H9 (cell line): ENCODE measurements at regions not wholly inside any gene's neighbourhood (a gene's known extent, or its start where the extent isn't known, plus 50 kb on each side); places are given as distances from the start of the nearest gene placed in this dataset.

ENCODE experiments used
- DNase-seq: peaks from one replicate; pipeline ENCODE4 v3.0.0-alpha.2; 2017
- H2AFZ ChIP-seq: one replicate; pipeline ENCODE4 v1.6.1; 2013; ENCODE audit warnings: mild to moderate bottlenecking, low read length, control low read depth, moderate library complexity
- H2AK5ac ChIP-seq: 2 replicates; pipeline ENCODE4 v1.6.1; 2013; ENCODE audit warnings: low read length, control low read depth, mixed read lengths; ENCODE audit not compliant: insufficient read length
- H2BK120ac ChIP-seq: one replicate; pipeline ENCODE4 v1.6.1; 2013; ENCODE audit warnings: low read depth, mild to moderate bottlenecking, low read length, control low read depth, inconsistent platforms; ENCODE audit not compliant: poor library complexity, severe bottlenecking
- H2BK12ac ChIP-seq: 2 replicates; pipeline ENCODE4 v1.6.1; 2013; ENCODE audit warnings: low read length, control low read depth, mixed read lengths, low read depth; ENCODE audit not compliant: insufficient read length
- H2BK15ac ChIP-seq: 2 replicates; pipeline ENCODE4 v1.6.1; 2013; ENCODE audit warnings: low read depth, low read length, control low read depth
- H2BK20ac ChIP-seq: one replicate; pipeline ENCODE4 v1.6.1; 2013; ENCODE audit warnings: low read depth, mild to moderate bottlenecking, low read length, control low read depth, inconsistent platforms; ENCODE audit not compliant: poor library complexity, severe bottlenecking
- H2BK5ac ChIP-seq: 2 replicates; pipeline ENCODE4 v1.6.1; 2013; ENCODE audit warnings: low read length, control low read depth, mixed read lengths; ENCODE audit not compliant: insufficient read length
- H3K14ac ChIP-seq: 2 replicates; pipeline ENCODE4 v1.6.1; 2013; ENCODE audit warnings: low read length, control low read depth; ENCODE audit not compliant: insufficient read depth
- H3K18ac ChIP-seq: 2 replicates; pipeline ENCODE4 v1.6.1; 2013; ENCODE audit warnings: low read depth, mild to moderate bottlenecking, mixed read lengths, low read length, control low read depth; ENCODE audit not compliant: insufficient read length
- H3K23ac ChIP-seq: 2 replicates; pipeline ENCODE4 v1.6.1; 2013; ENCODE audit warnings: low read length, control low read depth, mixed read lengths, low read depth; ENCODE audit not compliant: insufficient read length
- H3K23me2 ChIP-seq: 2 replicates; pipeline ENCODE4 v1.6.1; 2013; ENCODE audit warnings: low read depth, mild to moderate bottlenecking, mixed read lengths, low read length, control low read depth; ENCODE audit not compliant: insufficient read length, poor library complexity, severe bottlenecking
- H3K27ac ChIP-seq: 2 replicates; pipeline ENCODE4 v1.5.1; 2013; ENCODE audit warnings: low read length, control low read depth, mixed read lengths, low read depth; ENCODE audit not compliant: insufficient read length
- H3K27me3 ChIP-seq: 2 replicates; pipeline ENCODE4 v1.6.1; 2013; ENCODE audit warnings: low read length, control low read depth, inconsistent platforms; ENCODE audit not compliant: insufficient read depth
- H3K4ac ChIP-seq: 2 replicates; pipeline ENCODE4 v1.6.1; 2013; ENCODE audit warnings: low read depth, mild to moderate bottlenecking, control low read depth, inconsistent platforms, low read length, moderate library complexity
- H3K4me1 ChIP-seq: 2 replicates; pipeline ENCODE4 v1.6.1; 2013; ENCODE audit warnings: low read length, control low read depth, inconsistent platforms; ENCODE audit not compliant: insufficient read depth
- H3K4me2 ChIP-seq: 2 replicates; pipeline ENCODE4 v1.6.1; 2013; ENCODE audit warnings: low read length, control low read depth, mixed read lengths; ENCODE audit not compliant: insufficient read length, insufficient read depth
- H3K56ac ChIP-seq: 2 replicates; pipeline ENCODE4 v1.6.1; 2013; ENCODE audit warnings: low read depth, mild to moderate bottlenecking, mixed read lengths, low read length, control low read depth; ENCODE audit not compliant: insufficient read length
- H3K79me1 ChIP-seq: 2 replicates; pipeline ENCODE4 v1.6.1; 2013; ENCODE audit warnings: low read depth, mild to moderate bottlenecking, moderate library complexity, low read length, control low read depth, inconsistent platforms; ENCODE audit not compliant: insufficient read depth, poor library complexity, severe bottlenecking
- H3K79me2 ChIP-seq: 2 replicates; pipeline ENCODE4 v1.6.1; 2013; ENCODE audit warnings: low read length, control low read depth, inconsistent platforms; ENCODE audit not compliant: insufficient read depth
- H3K9ac ChIP-seq: 2 replicates; pipeline ENCODE4 v1.6.1; 2013; ENCODE audit warnings: low read length, control low read depth, mixed read lengths; ENCODE audit not compliant: insufficient read length; ENCODE audit errors: extremely low read depth
- H3K9me3 ChIP-seq: one replicate; pipeline ENCODE4 v1.6.1; 2013; ENCODE audit warnings: low read depth, low read length, inconsistent platforms; ENCODE audit not compliant: control insufficient read depth
- H3T11ph ChIP-seq: one replicate; pipeline ENCODE4 v1.6.1; 2013; ENCODE audit warnings: mild to moderate bottlenecking, low read length, control low read depth, inconsistent platforms
- H4K20me1 ChIP-seq: one replicate; pipeline ENCODE4 v1.6.1; 2013; ENCODE audit not compliant: control insufficient read depth, insufficient read length, insufficient read depth
- H4K5ac ChIP-seq: 2 replicates; pipeline ENCODE4 v1.6.1; 2013; ENCODE audit warnings: low read depth, mild to moderate bottlenecking, mixed read lengths, low read length, control low read depth; ENCODE audit not compliant: insufficient read length
- H4K8ac ChIP-seq: replicated peaks from 2 replicates; pipeline ENCODE4 v1.6.1; 2013; ENCODE audit warnings: low read length, control low read depth, mixed read lengths, low read depth; ENCODE audit not compliant: insufficient read length
- H4K91ac ChIP-seq: 2 replicates; pipeline ENCODE4 v1.6.1; 2013; ENCODE audit warnings: low read depth, mild to moderate bottlenecking, moderate library complexity, mixed read lengths, low read length, control low read depth; ENCODE audit not compliant: insufficient read length
- H3K27ac Mint-ChIP-seq, 3 experiments: 2 replicates in 2 of 3; 3 replicates in 1 of 3; pipeline ENCODE4 v1.8.0; 2020 to 2021; ENCODE audit warnings: mixed read lengths in 3 of 3, mild to moderate bottlenecking in 1 of 3, moderate library complexity in 1 of 3
- H3K27me3 Mint-ChIP-seq: 2 replicates; pipeline ENCODE4 v1.8.0; 2021; ENCODE audit warnings: low read depth, mild to moderate bottlenecking, moderate library complexity, mixed read lengths
- H3K36me3 Mint-ChIP-seq, 3 experiments: 2 replicates in 2 of 3; 3 replicates in 1 of 3; pipeline ENCODE4 v1.8.0; 2020 to 2021; ENCODE audit warnings: low read depth in 3 of 3, mixed read lengths in 3 of 3; ENCODE audit not compliant: insufficient read depth in 1 of 3
- H3K4me1 Mint-ChIP-seq, 2 experiments: 2 replicates each; pipeline ENCODE4 v1.8.0; 2020; ENCODE audit warnings: mixed read lengths in 2 of 2
- H3K4me3 Mint-ChIP-seq, 2 experiments: 2 replicates in 1 of 2; 3 replicates in 1 of 2; pipeline ENCODE4 v1.8.0; 2020 to 2021; ENCODE audit warnings: mild to moderate bottlenecking in 2 of 2, mixed read lengths in 2 of 2, moderate library complexity in 1 of 2
- H3K9me3 Mint-ChIP-seq, 2 experiments: 2 replicates in 1 of 2; 3 replicates in 1 of 2; pipeline ENCODE4 v1.8.0; 2020; ENCODE audit warnings: mild to moderate bottlenecking in 2 of 2, mixed read lengths in 2 of 2, moderate library complexity in 1 of 2
- WGBS: extraction: QIAGEN DNeasy Blood & Tissue Kit; methylation state at CpG from one replicate; pipeline ENCODE4 v1.1.7; 2013; ENCODE audit warnings: missing lambda C conversion rate, low lambda C conversion rate, mixed read lengths; ENCODE audit not compliant: insufficient read length; ENCODE audit errors: extremely low coverage; 5-methylcytosine and 5-hydroxymethylcytosine counted together
- TF ChIP-seq, protein P1 (sequence below): fragments of 200-600 bp; sonication (generic); conservative IDR thresholded peaks from 3 replicates; pipeline ENCODE4 v1.8.0; 2021; ENCODE audit warnings: antibody characterized with exemption, mild to moderate bottlenecking

DNA sequence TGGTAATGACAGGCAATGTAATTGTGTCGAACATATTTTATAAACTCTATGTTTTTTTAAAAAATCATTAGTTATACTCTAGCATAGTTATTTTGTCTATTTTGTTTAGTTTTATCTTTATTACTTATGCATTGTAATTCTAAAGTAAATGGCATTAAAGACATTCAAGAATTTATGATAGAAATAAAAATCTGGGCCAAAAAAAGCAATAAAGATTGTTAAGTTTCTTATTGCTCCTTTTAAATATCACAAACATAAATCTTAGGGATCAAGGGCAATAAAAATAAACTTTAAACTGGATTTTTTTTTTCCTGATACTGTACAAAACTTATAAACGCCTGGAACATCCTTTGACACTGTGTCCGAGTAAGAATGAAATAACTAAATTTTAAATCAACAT lies 931.5 kb upstream of the EYS start:
- H3K27me3 Mint-ChIP-seq: no peaks in the 10 kb centered on the region
- H3K9me3 Mint-ChIP-seq: peaks cover 14 to 18% of the 10 kb centered on the region in 2 experiments; a peak in 4 of 5 replicates

More for the DNA sequence above, 931.5 kb upstream of the EYS start:
- H3K79me1 ChIP-seq: no peaks in the 10 kb centered on the region
- H3K14ac ChIP-seq: no peak overlapping the region
- H2BK120ac ChIP-seq: no peak overlapping the region
- peaks cover 0 to 2% (median under 1%) of the 10 kb centered on the region in 3 experiments; a peak in 3 of 7 replicates for H3K36me3 Mint-ChIP-seq
- no peak overlapping the region for H2BK20ac ChIP-seq
- H2BK5ac ChIP-seq: no peak overlapping the region
- H2AFZ ChIP-seq: no peak overlapping the region
- WGBS: no CpG with 5 or more reads among the region's 3 CpGs
- no peaks in the 10 kb centered on the region for H4K20me1 ChIP-seq
- no peaks in the 10 kb centered on the region for H3K79me2 ChIP-seq
- H3K23me2 ChIP-seq: no peaks in the 10 kb centered on the region
- H3K18ac ChIP-seq: no peak overlapping the region
- H3K4me1 Mint-ChIP-seq: no peaks in the 10 kb centered on the region
- no peak overlapping the region for H2AK5ac ChIP-seq
- H4K8ac ChIP-seq: no peak overlapping the region
- H4K91ac ChIP-seq: no peak overlapping the region
- no peak overlapping the region for H2BK15ac ChIP-seq
- H3K4ac ChIP-seq: no peak overlapping the region
- no peak overlapping the region for H3K4me2 ChIP-seq
- H3K27me3 ChIP-seq: no peaks in the 10 kb centered on the region
- no peaks in the 10 kb centered on the region for H3K4me1 ChIP-seq
- H3K27ac Mint-ChIP-seq: no peak overlapping the region
- H3K9ac ChIP-seq: no peak overlapping the region
- H3K9me3 ChIP-seq: no peaks in the 10 kb centered on the region
- H3K4me3 Mint-ChIP-seq: no peak overlapping the region
- H3T11ph ChIP-seq: no peak overlapping the region
- no peak for DNase-seq
- no peak overlapping the region for H3K27ac ChIP-seq
- H4K5ac ChIP-seq: no peak overlapping the region
- no peak overlapping the region for H2BK12ac ChIP-seq
- TF ChIP-seq, protein P1, sequence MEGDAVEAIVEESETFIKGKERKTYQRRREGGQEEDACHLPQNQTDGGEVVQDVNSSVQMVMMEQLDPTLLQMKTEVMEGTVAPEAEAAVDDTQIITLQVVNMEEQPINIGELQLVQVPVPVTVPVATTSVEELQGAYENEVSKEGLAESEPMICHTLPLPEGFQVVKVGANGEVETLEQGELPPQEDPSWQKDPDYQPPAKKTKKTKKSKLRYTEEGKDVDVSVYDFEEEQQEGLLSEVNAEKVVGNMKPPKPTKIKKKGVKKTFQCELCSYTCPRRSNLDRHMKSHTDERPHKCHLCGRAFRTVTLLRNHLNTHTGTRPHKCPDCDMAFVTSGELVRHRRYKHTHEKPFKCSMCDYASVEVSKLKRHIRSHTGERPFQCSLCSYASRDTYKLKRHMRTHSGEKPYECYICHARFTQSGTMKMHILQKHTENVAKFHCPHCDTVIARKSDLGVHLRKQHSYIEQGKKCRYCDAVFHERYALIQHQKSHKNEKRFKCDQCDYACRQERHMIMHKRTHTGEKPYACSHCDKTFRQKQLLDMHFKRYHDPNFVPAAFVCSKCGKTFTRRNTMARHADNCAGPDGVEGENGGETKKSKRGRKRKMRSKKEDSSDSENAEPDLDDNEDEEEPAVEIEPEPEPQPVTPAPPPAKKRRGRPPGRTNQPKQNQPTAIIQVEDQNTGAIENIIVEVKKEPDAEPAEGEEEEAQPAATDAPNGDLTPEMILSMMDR: no peak
- H3K23ac ChIP-seq: no peak overlapping the region
- H3K56ac ChIP-seq: no peak overlapping the region
